ENCODE measurements at regions not wholly inside any gene's neighbourhood (a gene's known extent, or its start where the extent isn't known, plus 50 kb on each side); places are given as distances from the start of the nearest gene placed in this dataset.

GRCh38 chr3:170713653-170714052 is 127.8 kb upstream of the SLC7A14 start:
- H3K4me3 ChIP-seq (ENCODE audit: low read depth in 1 of 2, low read length in 2 of 2), result no peak overlapping the region
- no peak overlapping the region for H3K27ac ChIP-seq (ENCODE audit: low read length)
- no peaks in the 10 kb centered on the region for H3K27me3 ChIP-seq (ENCODE audit: low read depth, low read length)
- no peaks in the 10 kb centered on the region for H3K4me1 ChIP-seq (ENCODE audit: control insufficient read depth in 1 of 2, insufficient read depth in 2 of 2, low read length in 2 of 2)
- peaks cover 0 to 19% of the 10 kb centered on the region in 2 donors for H3K9me3 ChIP-seq (ENCODE audit: control insufficient read depth in 1 of 2, low read length in 2 of 2)
- no peaks in the 10 kb centered on the region for H3K36me3 ChIP-seq (ENCODE audit: control insufficient read depth in 1 of 2, insufficient read depth in 2 of 2, low read length in 2 of 2)

GRCh38 chr3:170712798-170713197 is 126.9 kb upstream of the SLC7A14 start:
- H3K4me3 ChIP-seq (ENCODE audit: low read depth in 1 of 2, low read length in 2 of 2), result no peak overlapping the region
- H3K27me3 ChIP-seq (ENCODE audit: low read depth, low read length), result no peaks in the 10 kb centered on the region
- peaks cover 0 to 19% of the 10 kb centered on the region in 2 donors for H3K9me3 ChIP-seq (ENCODE audit: control insufficient read depth in 1 of 2, low read length in 2 of 2)
- no peak overlapping the region for H3K27ac ChIP-seq (ENCODE audit: low read length)
- H3K36me3 ChIP-seq (ENCODE audit: control insufficient read depth in 1 of 2, insufficient read depth in 2 of 2, low read length in 2 of 2), result no peaks in the 10 kb centered on the region
- H3K4me1 ChIP-seq (ENCODE audit: control insufficient read depth in 1 of 2, insufficient read depth in 2 of 2, low read length in 2 of 2), result no peaks in the 10 kb centered on the region

DNA sequence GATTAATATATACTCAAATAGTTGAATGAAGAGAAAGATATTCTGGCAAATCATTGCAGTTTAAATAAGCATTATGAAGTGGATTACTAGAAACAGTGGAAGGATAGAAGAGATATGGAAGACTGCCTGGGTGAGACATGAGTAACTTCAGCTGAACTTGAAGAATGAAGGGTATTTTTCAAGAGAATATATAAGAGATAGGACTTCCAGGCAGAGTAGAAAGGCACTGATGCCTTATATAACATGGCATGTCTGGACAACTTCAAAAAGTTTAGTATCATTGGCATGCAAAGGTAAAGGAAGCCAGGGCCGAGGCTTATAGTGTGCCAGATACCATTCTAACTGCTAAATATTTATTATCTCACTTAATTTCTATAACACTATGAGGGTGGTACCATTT is 126.5 kb upstream of the SLC7A14 start:
- no peaks in the 10 kb centered on the region for H3K36me3 ChIP-seq (ENCODE audit: control insufficient read depth in 1 of 2, insufficient read depth in 2 of 2, low read length in 2 of 2)
- no peak overlapping the region for H3K27ac ChIP-seq (ENCODE audit: low read length)
- no peaks in the 10 kb centered on the region for H3K4me1 ChIP-seq (ENCODE audit: control insufficient read depth in 1 of 2, insufficient read depth in 2 of 2, low read length in 2 of 2)
- H3K9me3 ChIP-seq (ENCODE audit: control insufficient read depth in 1 of 2, low read length in 2 of 2), result peaks cover 0 to 19% of the 10 kb centered on the region in 2 donors
- H3K4me3 ChIP-seq (ENCODE audit: low read depth in 1 of 2, low read length in 2 of 2), result no peak overlapping the region
- no peaks in the 10 kb centered on the region for H3K27me3 ChIP-seq (ENCODE audit: low read depth, low read length)

GRCh38 chr3:170711786-170712185 is 125.9 kb upstream of the SLC7A14 start:
- Histone ChIP-seq H3K4me1 (ENCODE audit: control insufficient read depth in 1 of 2, insufficient read depth in 2 of 2, low read length in 2 of 2) (no peaks in the 10 kb centered on the region), H3K36me3 (ENCODE audit: control insufficient read depth in 1 of 2, insufficient read depth in 2 of 2, low read length in 2 of 2) (no peaks in the 10 kb centered on the region), H3K9me3 (ENCODE audit: control insufficient read depth in 1 of 2, low read length in 2 of 2) (peaks cover 0 to 19% of the 10 kb centered on the region in 2 donors), H3K27me3 (ENCODE audit: low read depth, low read length) (no peaks in the 10 kb centered on the region), H3K4me3 (ENCODE audit: low read depth in 1 of 2, low read length in 2 of 2) (no peak overlapping the region), H3K27ac (ENCODE audit: low read length) (no peak overlapping the region)

- no peaks in the 10 kb centered on the region for H3K36me3 ChIP-seq (ENCODE audit: control insufficient read depth in 1 of 2, insufficient read depth in 2 of 2, low read length in 2 of 2)
- no peaks in the 10 kb centered on the region for H3K4me1 ChIP-seq (ENCODE audit: control insufficient read depth in 1 of 2, insufficient read depth in 2 of 2, low read length in 2 of 2)
- H3K9me3 ChIP-seq (ENCODE audit: control insufficient read depth in 1 of 2, low read length in 2 of 2), result peaks cover 0 to 19% of the 10 kb centered on the region in 2 donors
- no peaks in the 10 kb centered on the region for H3K27me3 ChIP-seq (ENCODE audit: low read depth, low read length)
- H3K27ac ChIP-seq (ENCODE audit: low read length), result no peak overlapping the region
- no peak overlapping the region for H3K4me3 ChIP-seq (ENCODE audit: low read depth in 1 of 2, low read length in 2 of 2)
Measured at GRCh38 chr3:170709046-170709445, 123.2 kb upstream of the SLC7A14 start.

GRCh38 chr3:170707899-170708298 is 122.0 kb upstream of the SLC7A14 start:
- Histone ChIP-seq H3K4me3 (ENCODE audit: low read depth in 1 of 2, low read length in 2 of 2) (no peak overlapping the region), H3K27ac (ENCODE audit: low read length) (no peak overlapping the region), H3K27me3 (ENCODE audit: low read depth, low read length) (no peaks in the 10 kb centered on the region), H3K36me3 (ENCODE audit: control insufficient read depth in 1 of 2, insufficient read depth in 2 of 2, low read length in 2 of 2) (no peaks in the 10 kb centered on the region), H3K4me1 (ENCODE audit: control insufficient read depth in 1 of 2, insufficient read depth in 2 of 2, low read length in 2 of 2) (no peaks in the 10 kb centered on the region), H3K9me3 (ENCODE audit: control insufficient read depth in 1 of 2, low read length in 2 of 2) (peaks cover 0 to 19% of the 10 kb centered on the region in 2 donors)

DNA sequence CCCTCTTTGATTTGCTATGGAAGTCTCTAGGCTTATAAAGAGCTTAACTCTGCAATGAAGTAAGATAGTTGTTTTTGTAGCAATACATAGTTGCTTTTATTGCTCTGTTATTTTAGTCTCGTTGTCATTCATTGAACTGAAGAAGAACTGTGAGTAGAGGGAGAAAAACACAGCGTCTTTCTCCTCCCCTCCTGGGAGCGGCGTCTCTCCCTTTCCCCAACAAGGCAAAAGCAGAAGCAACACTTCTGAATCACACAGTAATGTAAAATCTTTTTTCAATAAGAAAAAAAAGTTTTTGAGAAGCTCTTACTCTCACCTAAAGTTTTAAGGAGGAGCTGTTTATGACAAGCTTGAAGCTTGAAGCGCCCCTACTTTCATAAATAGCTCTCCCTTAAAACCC is 119.3 kb upstream of the SLC7A14 start:
- H3K36me3 ChIP-seq (ENCODE audit: control insufficient read depth in 1 of 2, insufficient read depth in 2 of 2, low read length in 2 of 2), result no peaks in the 10 kb centered on the region
- H3K27me3 ChIP-seq (ENCODE audit: low read depth, low read length), result no peaks in the 10 kb centered on the region
- H3K4me3 ChIP-seq (ENCODE audit: low read depth in 1 of 2, low read length in 2 of 2), result no peak overlapping the region
- peaks cover 0 to 13% of the 10 kb centered on the region in 2 donors for H3K9me3 ChIP-seq (ENCODE audit: control insufficient read depth in 1 of 2, low read length in 2 of 2)
- H3K4me1 ChIP-seq (ENCODE audit: control insufficient read depth in 1 of 2, insufficient read depth in 2 of 2, low read length in 2 of 2), result no peaks in the 10 kb centered on the region
- H3K27ac ChIP-seq (ENCODE audit: low read length), result no peak overlapping the region

GRCh38 chr3:170703121-170703588 is 117.3 kb upstream of the SLC7A14 start:
- Histone ChIP-seq H3K4me1 (ENCODE audit: control insufficient read depth in 1 of 2, insufficient read depth in 2 of 2, low read length in 2 of 2) (no peaks in the 10 kb centered on the region), H3K27me3 (ENCODE audit: low read depth, low read length) (no peaks in the 10 kb centered on the region), H3K4me3 (ENCODE audit: low read depth in 1 of 2, low read length in 2 of 2) (no peak overlapping the region), H3K27ac (ENCODE audit: low read length) (no peak overlapping the region), H3K9me3 (ENCODE audit: control insufficient read depth in 1 of 2, low read length in 2 of 2) (no peaks in the 10 kb centered on the region), H3K36me3 (ENCODE audit: control insufficient read depth in 1 of 2, insufficient read depth in 2 of 2, low read length in 2 of 2) (no peaks in the 10 kb centered on the region)

- no peaks in the 10 kb centered on the region for H3K4me1 ChIP-seq (ENCODE audit: control insufficient read depth in 1 of 2, insufficient read depth in 2 of 2, low read length in 2 of 2)
- H3K4me3 ChIP-seq (ENCODE audit: low read depth in 1 of 2, low read length in 2 of 2), result no peak overlapping the region
- H3K36me3 ChIP-seq (ENCODE audit: control insufficient read depth in 1 of 2, insufficient read depth in 2 of 2, low read length in 2 of 2), result no peaks in the 10 kb centered on the region
- H3K9me3 ChIP-seq (ENCODE audit: control insufficient read depth in 1 of 2, low read length in 2 of 2), result no peaks in the 10 kb centered on the region
- H3K27ac ChIP-seq (ENCODE audit: low read length), result no peak overlapping the region
- no peaks in the 10 kb centered on the region for H3K27me3 ChIP-seq (ENCODE audit: low read depth, low read length)
Measured at GRCh38 chr3:170701696-170702678, 116.1 kb upstream of the SLC7A14 start.

DNA sequence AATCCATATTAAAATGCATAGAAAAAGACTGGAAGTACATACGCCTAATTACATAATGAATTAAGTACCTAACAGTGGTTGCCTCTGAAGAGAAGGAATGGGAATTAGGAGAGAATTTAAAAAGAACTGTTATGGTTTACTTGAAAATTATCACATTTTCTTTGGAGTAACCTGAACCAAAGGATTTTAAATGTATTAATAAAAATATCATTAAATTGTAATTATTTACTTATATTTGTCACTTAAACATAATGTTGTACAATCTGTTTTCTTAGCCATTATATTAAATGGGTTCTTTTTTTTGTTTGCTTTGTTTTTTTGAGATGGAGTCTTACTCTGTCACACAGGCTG is 114.2 kb upstream of the SLC7A14 start:
- H3K27me3 ChIP-seq (ENCODE audit: low read depth, low read length), result no peaks in the 10 kb centered on the region
- H3K36me3 ChIP-seq (ENCODE audit: control insufficient read depth in 1 of 2, insufficient read depth in 2 of 2, low read length in 2 of 2), result no peaks in the 10 kb centered on the region
- H3K4me3 ChIP-seq (ENCODE audit: low read depth in 1 of 2, low read length in 2 of 2), result no peak overlapping the region
- no peak overlapping the region for H3K27ac ChIP-seq (ENCODE audit: low read length)
- no peaks in the 10 kb centered on the region for H3K9me3 ChIP-seq (ENCODE audit: control insufficient read depth in 1 of 2, low read length in 2 of 2)
- no peaks in the 10 kb centered on the region for H3K4me1 ChIP-seq (ENCODE audit: control insufficient read depth in 1 of 2, insufficient read depth in 2 of 2, low read length in 2 of 2)

DNA sequence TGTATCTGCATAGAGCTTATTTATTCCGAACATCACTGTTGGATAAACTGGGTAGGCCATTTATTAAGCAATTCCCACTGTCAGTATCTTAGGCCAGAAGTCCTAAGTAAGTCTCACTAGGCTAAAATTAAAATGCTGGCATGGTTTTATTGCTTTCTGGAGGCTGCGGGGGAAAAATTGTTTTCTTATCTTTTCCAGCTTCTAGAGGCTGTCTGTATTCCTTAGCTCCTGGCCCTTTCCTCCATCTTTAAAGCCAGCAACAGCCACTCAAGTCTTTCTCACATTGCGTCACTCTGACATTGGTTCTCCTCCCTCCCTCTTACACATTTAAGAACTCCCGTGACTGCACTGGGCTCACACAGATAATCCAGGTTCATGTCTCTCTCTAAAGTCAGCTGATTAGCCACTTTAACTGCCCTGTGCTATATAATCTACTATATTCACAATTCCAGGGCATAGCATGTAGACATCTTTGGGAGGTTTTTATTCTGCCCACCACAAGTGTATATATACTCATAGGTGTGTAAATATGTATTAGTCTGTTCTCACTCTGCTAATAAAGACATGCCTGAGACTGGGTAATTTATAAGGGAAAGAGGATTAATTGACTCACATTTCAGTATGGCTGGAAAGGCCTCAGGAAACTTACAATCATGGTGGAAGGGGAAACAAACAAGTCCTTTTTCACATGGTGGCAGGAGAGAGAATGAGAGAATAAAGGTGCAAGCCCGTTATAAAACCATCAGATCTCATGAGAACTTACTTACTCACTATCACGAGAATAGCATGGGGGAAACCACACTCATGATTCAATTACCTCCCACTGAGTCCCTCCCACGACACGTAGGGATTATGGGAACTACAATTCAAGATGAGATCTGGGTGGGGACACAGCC is 113.5 kb upstream of the SLC7A14 start:
- no peaks in the 10 kb centered on the region for H3K9me3 ChIP-seq (ENCODE audit: control insufficient read depth in 1 of 2, low read length in 2 of 2)
- H3K27ac ChIP-seq (ENCODE audit: low read length), result no peak overlapping the region
- H3K4me3 ChIP-seq (ENCODE audit: low read depth in 1 of 2, low read length in 2 of 2), result no peak overlapping the region
- no peaks in the 10 kb centered on the region for H3K27me3 ChIP-seq (ENCODE audit: low read depth, low read length)
- no peaks in the 10 kb centered on the region for H3K36me3 ChIP-seq (ENCODE audit: control insufficient read depth in 1 of 2, insufficient read depth in 2 of 2, low read length in 2 of 2)
- no peaks in the 10 kb centered on the region for H3K4me1 ChIP-seq (ENCODE audit: control insufficient read depth in 1 of 2, insufficient read depth in 2 of 2, low read length in 2 of 2)

Data from muscle layer of duodenum (tissue), 2 donors.